Activated B cell treated with CpG ODN at 0.5 μM for 24 hours (primary cell): ENCODE measurements at regions not wholly inside any gene's neighbourhood (a gene's known extent, or its start where the extent isn't known, plus 50 kb on each side); places are given as distances from the start of the nearest gene placed in this dataset.

Source experiments
- ATAC-seq: fragments of 200-7000 bp; cut with Tn5 transposase; one replicate; pipeline ENCODE4 v1.10.0; 2021; ENCODE audit warnings: low read depth, mild to moderate bottlenecking, moderate library complexity
- CTCF ChIA-PET: fragments of 350-600 bp; sonication (Branson Sonifier 250); formaldehyde crosslinking; loops from one replicate; lab custom pipeline; 2021; ENCODE audit warnings: antibody characterized with exemption; lab: Charles Lee
- POLR2A ChIA-PET: fragments of 350-600 bp; sonication (Branson Sonifier 250); formaldehyde crosslinking; loops from one replicate; lab custom pipeline; 2021; ENCODE audit warnings: antibody characterized with exemption; lab: Charles Lee
- DNase-seq: peaks from one replicate; pipeline ENCODE4 v3.0.0; 2022
- H3K27ac Mint-ChIP-seq: one replicate; pipeline ENCODE4 v1.8.0; 2020; ENCODE audit warnings: mixed read lengths
- H3K27me3 Mint-ChIP-seq: one replicate; pipeline ENCODE4 v1.8.0; 2021; ENCODE audit warnings: mixed read lengths
- H3K36me3 Mint-ChIP-seq: one replicate; pipeline ENCODE4 v1.8.0; 2021; ENCODE audit warnings: low read depth, mixed read lengths
- H3K4me1 Mint-ChIP-seq: one replicate; pipeline ENCODE4 v1.8.0; 2021; ENCODE audit warnings: mixed read lengths
- H3K4me3 Mint-ChIP-seq: one replicate; pipeline ENCODE4 v1.8.0; 2020; ENCODE audit warnings: mild to moderate bottlenecking, mixed read lengths
- H3K9me3 Mint-ChIP-seq: one replicate; pipeline ENCODE4 v1.8.0; 2020; ENCODE audit warnings: mixed read lengths
- CTCF ChIP-seq: fragments of 200-600 bp; IDR thresholded peaks from one replicate; pipeline ENCODE4 v1.8.0; 2022; ENCODE audit warnings: antibody characterized with exemption, mild to moderate bottlenecking
- intact Hi-C: fragments of 100-400 bp; cut with micrococcal nuclease; formaldehyde crosslinking; loops from one replicate; pipeline ENCODE4 v1.15.1; 2024

- Mint-ChIP-seq H3K36me3 (no peaks in the 10 kb centered on the region), H3K4me3 (no peak overlapping the region), H3K27ac (no peak overlapping the region), H3K27me3 (peaks cover 6% of the 10 kb centered on the region), H3K4me1 (no peaks in the 10 kb centered on the region), H3K9me3 (no peaks in the 10 kb centered on the region)
- DNase-seq (no peak), ATAC-seq (no peak)
- TF ChIP-seq CTCF = no peak
- intact Hi-C loops = no loop called here
- POLR2A ChIA-PET = no interaction called here
- CTCF ChIA-PET = no interaction called here
Measured at GRCh38 chr3:152056481-152056880, 183.0 kb downstream of the SUCNR1 start.

GRCh38 chr3:152056987-152057386 is 183.5 kb downstream of the SUCNR1 start:
- ATAC-seq (no peak), DNase-seq (no peak)
- intact Hi-C loops = no loop called here
- Mint-ChIP-seq H3K4me3 (no peak overlapping the region), H3K27me3 (peaks cover 6% of the 10 kb centered on the region), H3K36me3 (no peaks in the 10 kb centered on the region), H3K27ac (no peak overlapping the region), H3K4me1 (no peaks in the 10 kb centered on the region), H3K9me3 (no peaks in the 10 kb centered on the region)
- no peak for TF ChIP-seq CTCF
- ChIA-PET POLR2A (no interaction called here), CTCF (no interaction called here)

GRCh38 chr3:152058856-152059255 is 185.4 kb downstream of the SUCNR1 start:
- no peaks in the 10 kb centered on the region for H3K36me3 Mint-ChIP-seq
- H3K4me3 Mint-ChIP-seq = no peak overlapping the region
- ATAC-seq (no peak), DNase-seq (no peak)
- H3K9me3 Mint-ChIP-seq = no peaks in the 10 kb centered on the region
- ChIA-PET CTCF (no interaction called here), POLR2A (no interaction called here)
- peaks cover 6% of the 10 kb centered on the region for H3K27me3 Mint-ChIP-seq
- TF ChIP-seq CTCF = no peak
- intact Hi-C loops = no loop called here
- no peak overlapping the region for H3K27ac Mint-ChIP-seq
- no peaks in the 10 kb centered on the region for H3K4me1 Mint-ChIP-seq

- intact Hi-C loops = no loop called here
- POLR2A ChIA-PET = no interaction called here
Measured at GRCh38 chr3:152060701-152061100, 187.3 kb downstream of the SUCNR1 start.

GRCh38 chr3:152061296-152061695 is 187.9 kb downstream of the SUCNR1 start:
- TF ChIP-seq CTCF = no peak
- H3K27me3 Mint-ChIP-seq = peaks cover 6% of the 10 kb centered on the region
- H3K9me3 Mint-ChIP-seq = no peaks in the 10 kb centered on the region
- POLR2A ChIA-PET = no interaction called here
- DNase-seq (no peak), ATAC-seq (no peak)
- H3K36me3 Mint-ChIP-seq = no peaks in the 10 kb centered on the region
- CTCF ChIA-PET = no interaction called here
- intact Hi-C loops = no loop called here
- H3K27ac Mint-ChIP-seq = no peak overlapping the region
- H3K4me3 Mint-ChIP-seq = no peak overlapping the region
- H3K4me1 Mint-ChIP-seq = no peaks in the 10 kb centered on the region

More at GRCh38 chr3:152060701-152061100, 187.3 kb downstream of the SUCNR1 start:
- H3K27ac Mint-ChIP-seq = no peak overlapping the region
- H3K4me1 Mint-ChIP-seq = no peaks in the 10 kb centered on the region
- H3K36me3 Mint-ChIP-seq = no peaks in the 10 kb centered on the region
- H3K27me3 Mint-ChIP-seq = peaks cover 6% of the 10 kb centered on the region
- CTCF ChIA-PET = no interaction called here
- no peak for ATAC-seq
- no peak for TF ChIP-seq CTCF
- no peaks in the 10 kb centered on the region for H3K9me3 Mint-ChIP-seq
- no peak overlapping the region for H3K4me3 Mint-ChIP-seq
- DNase-seq = no peak
